ENCODE measurements at regions not wholly inside any gene's neighbourhood (a gene's known extent, or its start where the extent isn't known, plus 50 kb on each side); places are given as distances from the start of the nearest gene placed in this dataset.

DNA sequence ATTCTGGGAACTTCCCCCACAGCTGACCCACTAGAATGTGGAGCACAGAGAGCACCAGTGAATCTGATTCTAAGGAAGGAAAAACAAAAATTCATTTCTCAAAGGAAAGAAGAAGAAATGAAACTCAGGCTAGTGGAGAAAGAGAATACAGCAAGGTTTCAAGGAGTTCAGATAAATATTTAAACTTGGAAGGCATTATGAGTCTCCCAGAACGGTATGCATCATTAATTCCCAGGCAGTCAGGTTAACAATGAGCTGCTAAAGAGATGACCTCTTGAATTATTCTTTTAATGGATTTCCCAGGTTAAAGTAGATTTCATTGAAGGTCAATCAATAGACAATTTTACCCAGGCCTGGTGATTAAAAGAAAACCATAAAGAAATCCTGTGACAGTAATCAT, 103.6 kb upstream of the KAZN start:
- Mint-ChIP-seq H3K9me3 (peaks cover 12% of the 10 kb centered on the region), H3K4me1 (peaks cover 3% of the 10 kb centered on the region), H3K27me3 (ENCODE audit: low read depth) (peaks cover 17% of the 10 kb centered on the region), H3K36me3 (no peaks in the 10 kb centered on the region), H3K27ac (no peak overlapping the region), H3K4me3 (no peak overlapping the region)
- CTCF ChIA-PET: no interaction called here
- no peak for DNase-seq (ENCODE audit: low spot score)
- POLR2A ChIA-PET: no interaction called here
- TF ChIP-seq ETV6 (CRISPR knock-in tag; IDR thresholded peaks at IDR 0.05): no peak
- no peak for TF ChIP-seq FOXP4 (CRISPR knock-in tag; IDR thresholded peaks at IDR 0.05)
- TF ChIP-seq, protein P1, sequence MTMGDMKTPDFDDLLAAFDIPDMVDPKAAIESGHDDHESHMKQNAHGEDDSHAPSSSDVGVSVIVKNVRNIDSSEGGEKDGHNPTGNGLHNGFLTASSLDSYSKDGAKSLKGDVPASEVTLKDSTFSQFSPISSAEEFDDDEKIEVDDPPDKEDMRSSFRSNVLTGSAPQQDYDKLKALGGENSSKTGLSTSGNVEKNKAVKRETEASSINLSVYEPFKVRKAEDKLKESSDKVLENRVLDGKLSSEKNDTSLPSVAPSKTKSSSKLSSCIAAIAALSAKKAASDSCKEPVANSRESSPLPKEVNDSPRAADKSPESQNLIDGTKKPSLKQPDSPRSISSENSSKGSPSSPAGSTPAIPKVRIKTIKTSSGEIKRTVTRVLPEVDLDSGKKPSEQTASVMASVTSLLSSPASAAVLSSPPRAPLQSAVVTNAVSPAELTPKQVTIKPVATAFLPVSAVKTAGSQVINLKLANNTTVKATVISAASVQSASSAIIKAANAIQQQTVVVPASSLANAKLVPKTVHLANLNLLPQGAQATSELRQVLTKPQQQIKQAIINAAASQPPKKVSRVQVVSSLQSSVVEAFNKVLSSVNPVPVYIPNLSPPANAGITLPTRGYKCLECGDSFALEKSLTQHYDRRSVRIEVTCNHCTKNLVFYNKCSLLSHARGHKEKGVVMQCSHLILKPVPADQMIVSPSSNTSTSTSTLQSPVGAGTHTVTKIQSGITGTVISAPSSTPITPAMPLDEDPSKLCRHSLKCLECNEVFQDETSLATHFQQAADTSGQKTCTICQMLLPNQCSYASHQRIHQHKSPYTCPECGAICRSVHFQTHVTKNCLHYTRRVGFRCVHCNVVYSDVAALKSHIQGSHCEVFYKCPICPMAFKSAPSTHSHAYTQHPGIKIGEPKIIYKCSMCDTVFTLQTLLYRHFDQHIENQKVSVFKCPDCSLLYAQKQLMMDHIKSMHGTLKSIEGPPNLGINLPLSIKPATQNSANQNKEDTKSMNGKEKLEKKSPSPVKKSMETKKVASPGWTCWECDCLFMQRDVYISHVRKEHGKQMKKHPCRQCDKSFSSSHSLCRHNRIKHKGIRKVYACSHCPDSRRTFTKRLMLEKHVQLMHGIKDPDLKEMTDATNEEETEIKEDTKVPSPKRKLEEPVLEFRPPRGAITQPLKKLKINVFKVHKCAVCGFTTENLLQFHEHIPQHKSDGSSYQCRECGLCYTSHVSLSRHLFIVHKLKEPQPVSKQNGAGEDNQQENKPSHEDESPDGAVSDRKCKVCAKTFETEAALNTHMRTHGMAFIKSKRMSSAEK (CRISPR knock-in tag; IDR thresholded peaks at IDR 0.05; ENCODE audit: borderline replicate concordance): no peak
- TF ChIP-seq ZNF317 (CRISPR knock-in tag; IDR thresholded peaks at IDR 0.05; ENCODE audit: borderline replicate concordance, low read depth): no peak
- no peak for TF ChIP-seq PREB (CRISPR knock-in tag; IDR thresholded peaks at IDR 0.05; ENCODE audit: borderline replicate concordance)
- no peak for TF ChIP-seq E2F5 (CRISPR knock-in tag; IDR thresholded peaks at IDR 0.05)
- no peak for TF ChIP-seq FOXP1 (CRISPR knock-in tag; IDR thresholded peaks at IDR 0.05; ENCODE audit: borderline replicate concordance)
- no peak for TF ChIP-seq USF2 (CRISPR knock-in tag; IDR thresholded peaks at IDR 0.05)
- TF ChIP-seq MYBL2 (CRISPR knock-in tag; IDR thresholded peaks at IDR 0.05): no peak
- TF ChIP-seq JAZF1 (CRISPR knock-in tag; IDR thresholded peaks at IDR 0.05): no peak
- TF ChIP-seq, protein P2, sequence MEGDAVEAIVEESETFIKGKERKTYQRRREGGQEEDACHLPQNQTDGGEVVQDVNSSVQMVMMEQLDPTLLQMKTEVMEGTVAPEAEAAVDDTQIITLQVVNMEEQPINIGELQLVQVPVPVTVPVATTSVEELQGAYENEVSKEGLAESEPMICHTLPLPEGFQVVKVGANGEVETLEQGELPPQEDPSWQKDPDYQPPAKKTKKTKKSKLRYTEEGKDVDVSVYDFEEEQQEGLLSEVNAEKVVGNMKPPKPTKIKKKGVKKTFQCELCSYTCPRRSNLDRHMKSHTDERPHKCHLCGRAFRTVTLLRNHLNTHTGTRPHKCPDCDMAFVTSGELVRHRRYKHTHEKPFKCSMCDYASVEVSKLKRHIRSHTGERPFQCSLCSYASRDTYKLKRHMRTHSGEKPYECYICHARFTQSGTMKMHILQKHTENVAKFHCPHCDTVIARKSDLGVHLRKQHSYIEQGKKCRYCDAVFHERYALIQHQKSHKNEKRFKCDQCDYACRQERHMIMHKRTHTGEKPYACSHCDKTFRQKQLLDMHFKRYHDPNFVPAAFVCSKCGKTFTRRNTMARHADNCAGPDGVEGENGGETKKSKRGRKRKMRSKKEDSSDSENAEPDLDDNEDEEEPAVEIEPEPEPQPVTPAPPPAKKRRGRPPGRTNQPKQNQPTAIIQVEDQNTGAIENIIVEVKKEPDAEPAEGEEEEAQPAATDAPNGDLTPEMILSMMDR (IDR thresholded peaks at IDR 0.05): no peak
- ATAC-seq: no peak

DNA sequence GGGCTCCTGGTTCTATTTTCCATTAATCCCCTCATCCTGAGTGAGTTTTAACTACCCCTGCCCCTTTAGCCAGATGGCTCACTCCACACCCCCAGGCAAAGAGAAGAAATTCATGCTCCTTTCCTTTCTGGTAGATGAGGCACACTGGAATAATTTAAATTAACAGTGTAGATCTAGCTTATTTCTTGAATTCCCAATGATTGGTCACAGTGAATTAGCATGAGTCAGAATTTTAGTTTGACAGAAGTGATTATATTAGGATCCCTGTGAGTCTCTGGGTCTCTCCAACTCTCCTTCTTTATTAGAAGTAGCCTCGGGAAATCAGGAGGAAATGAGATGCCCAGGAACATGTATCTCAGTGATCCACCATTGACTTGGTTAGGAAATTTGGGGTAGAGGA, 103.1 kb upstream of the KAZN start:
- ChIA-PET CTCF (no interaction called here), POLR2A (no interaction called here)
- H3K27me3 Mint-ChIP-seq (ENCODE audit: low read depth): peaks cover 17% of the 10 kb centered on the region
- ATAC-seq (no peak), DNase-seq (ENCODE audit: low spot score) (no peak)
- no peak overlapping the region for H3K4me3 Mint-ChIP-seq
- peaks cover 12% of the 10 kb centered on the region for H3K9me3 Mint-ChIP-seq
- no peaks in the 10 kb centered on the region for H3K36me3 Mint-ChIP-seq
- H3K27ac Mint-ChIP-seq: no peak overlapping the region
- H3K4me1 Mint-ChIP-seq: peaks cover 3% of the 10 kb centered on the region
- TF ChIP-seq ELF4 (CRISPR knock-in tag; IDR thresholded peaks at IDR 0.05; ENCODE audit: low read depth): no peak
- TF ChIP-seq, protein P3, sequence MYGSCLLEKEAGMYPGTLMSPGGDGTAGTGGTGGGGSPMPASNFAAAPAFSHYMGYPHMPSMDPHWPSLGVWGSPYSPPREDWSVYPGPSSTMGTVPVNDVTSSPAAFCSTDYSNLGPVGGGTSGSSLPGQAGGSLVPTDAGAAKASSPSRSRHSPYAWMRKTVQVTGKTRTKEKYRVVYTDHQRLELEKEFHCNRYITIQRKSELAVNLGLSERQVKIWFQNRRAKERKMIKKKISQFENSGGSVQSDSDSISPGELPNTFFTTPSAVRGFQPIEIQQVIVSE (CRISPR knock-in tag; IDR thresholded peaks at IDR 0.05; ENCODE audit: borderline replicate concordance): no peak
- TF ChIP-seq FOXP4 (CRISPR knock-in tag; IDR thresholded peaks at IDR 0.05): no peak
- TF ChIP-seq, protein P4, sequence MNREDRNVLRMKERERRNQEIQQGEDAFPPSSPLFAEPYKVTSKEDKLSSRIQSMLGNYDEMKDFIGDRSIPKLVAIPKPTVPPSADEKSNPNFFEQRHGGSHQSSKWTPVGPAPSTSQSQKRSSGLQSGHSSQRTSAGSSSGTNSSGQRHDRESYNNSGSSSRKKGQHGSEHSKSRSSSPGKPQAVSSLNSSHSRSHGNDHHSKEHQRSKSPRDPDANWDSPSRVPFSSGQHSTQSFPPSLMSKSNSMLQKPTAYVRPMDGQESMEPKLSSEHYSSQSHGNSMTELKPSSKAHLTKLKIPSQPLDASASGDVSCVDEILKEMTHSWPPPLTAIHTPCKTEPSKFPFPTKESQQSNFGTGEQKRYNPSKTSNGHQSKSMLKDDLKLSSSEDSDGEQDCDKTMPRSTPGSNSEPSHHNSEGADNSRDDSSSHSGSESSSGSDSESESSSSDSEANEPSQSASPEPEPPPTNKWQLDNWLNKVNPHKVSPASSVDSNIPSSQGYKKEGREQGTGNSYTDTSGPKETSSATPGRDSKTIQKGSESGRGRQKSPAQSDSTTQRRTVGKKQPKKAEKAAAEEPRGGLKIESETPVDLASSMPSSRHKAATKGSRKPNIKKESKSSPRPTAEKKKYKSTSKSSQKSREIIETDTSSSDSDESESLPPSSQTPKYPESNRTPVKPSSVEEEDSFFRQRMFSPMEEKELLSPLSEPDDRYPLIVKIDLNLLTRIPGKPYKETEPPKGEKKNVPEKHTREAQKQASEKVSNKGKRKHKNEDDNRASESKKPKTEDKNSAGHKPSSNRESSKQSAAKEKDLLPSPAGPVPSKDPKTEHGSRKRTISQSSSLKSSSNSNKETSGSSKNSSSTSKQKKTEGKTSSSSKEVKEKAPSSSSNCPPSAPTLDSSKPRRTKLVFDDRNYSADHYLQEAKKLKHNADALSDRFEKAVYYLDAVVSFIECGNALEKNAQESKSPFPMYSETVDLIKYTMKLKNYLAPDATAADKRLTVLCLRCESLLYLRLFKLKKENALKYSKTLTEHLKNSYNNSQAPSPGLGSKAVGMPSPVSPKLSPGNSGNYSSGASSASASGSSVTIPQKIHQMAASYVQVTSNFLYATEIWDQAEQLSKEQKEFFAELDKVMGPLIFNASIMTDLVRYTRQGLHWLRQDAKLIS (CRISPR knock-in tag; IDR thresholded peaks at IDR 0.05; ENCODE audit: borderline replicate concordance): no peak
- no peak for TF ChIP-seq ZBTB21 (CRISPR knock-in tag; IDR thresholded peaks at IDR 0.05; ENCODE audit: borderline replicate concordance)
- no peak for TF ChIP-seq MXD4 (CRISPR knock-in tag; IDR thresholded peaks at IDR 0.05; ENCODE audit: borderline replicate concordance)
